ENCODE measurements at regions not wholly inside any gene's neighbourhood (a gene's known extent, or its start where the extent isn't known, plus 50 kb on each side); places are given as distances from the start of the nearest gene placed in this dataset.

DNA sequence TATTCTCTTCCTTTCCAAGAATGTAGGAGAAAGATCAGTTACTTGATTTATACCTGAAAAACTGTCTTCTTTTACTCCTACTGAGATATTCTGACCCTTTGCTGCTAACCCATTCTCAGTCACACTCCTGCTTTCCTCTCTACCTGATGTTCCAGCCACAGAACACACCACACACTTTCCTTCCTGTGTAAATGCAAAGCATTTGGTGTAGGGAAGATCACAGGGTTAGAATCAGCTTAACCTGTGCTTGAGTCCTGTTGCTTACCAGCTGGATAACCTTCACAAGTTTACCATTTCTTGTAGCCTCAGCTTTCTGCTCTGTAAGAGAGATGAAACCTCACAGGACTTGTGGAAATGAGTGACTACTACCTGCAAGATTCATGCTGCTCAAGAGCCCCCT, 489.8 kb upstream of the GOLIM4 start:
- Histone ChIP-seq H3K27ac (ENCODE audit: low read depth, low read length) (no peak overlapping the region), H4K20me1 (ENCODE audit: insufficient read depth, low read length) (no peaks in the 10 kb centered on the region), H3K9me3 (ENCODE audit: low read depth, low read length) (no peaks in the 10 kb centered on the region), H3K79me2 (ENCODE audit: insufficient read depth, low read length) (no peaks in the 10 kb centered on the region), H3K27me3 (ENCODE audit: insufficient read depth, low read length) (no peaks in the 10 kb centered on the region), H3K36me3 (ENCODE audit: insufficient read depth, low read length) (no peaks in the 10 kb centered on the region), H2AFZ (ENCODE audit: low read length) (no peak overlapping the region), H3K4me3 (ENCODE audit: insufficient read depth, low read length) (no peak overlapping the region), H3K4me2 (ENCODE audit: insufficient read depth, low read length) (no peak overlapping the region), H3K4me1 (ENCODE audit: insufficient read depth, low read length) (no peaks in the 10 kb centered on the region)
- no peak for DNase-seq (ENCODE audit: insufficient read length, low spot score, missing footprints)
- TF ChIP-seq, protein P1, sequence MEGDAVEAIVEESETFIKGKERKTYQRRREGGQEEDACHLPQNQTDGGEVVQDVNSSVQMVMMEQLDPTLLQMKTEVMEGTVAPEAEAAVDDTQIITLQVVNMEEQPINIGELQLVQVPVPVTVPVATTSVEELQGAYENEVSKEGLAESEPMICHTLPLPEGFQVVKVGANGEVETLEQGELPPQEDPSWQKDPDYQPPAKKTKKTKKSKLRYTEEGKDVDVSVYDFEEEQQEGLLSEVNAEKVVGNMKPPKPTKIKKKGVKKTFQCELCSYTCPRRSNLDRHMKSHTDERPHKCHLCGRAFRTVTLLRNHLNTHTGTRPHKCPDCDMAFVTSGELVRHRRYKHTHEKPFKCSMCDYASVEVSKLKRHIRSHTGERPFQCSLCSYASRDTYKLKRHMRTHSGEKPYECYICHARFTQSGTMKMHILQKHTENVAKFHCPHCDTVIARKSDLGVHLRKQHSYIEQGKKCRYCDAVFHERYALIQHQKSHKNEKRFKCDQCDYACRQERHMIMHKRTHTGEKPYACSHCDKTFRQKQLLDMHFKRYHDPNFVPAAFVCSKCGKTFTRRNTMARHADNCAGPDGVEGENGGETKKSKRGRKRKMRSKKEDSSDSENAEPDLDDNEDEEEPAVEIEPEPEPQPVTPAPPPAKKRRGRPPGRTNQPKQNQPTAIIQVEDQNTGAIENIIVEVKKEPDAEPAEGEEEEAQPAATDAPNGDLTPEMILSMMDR (IDR thresholded peaks at IDR 0.05; ENCODE audit: extremely low read depth, low read depth, low read length) = no peak

GRCh38 chr3:168583977-168584376, 488.3 kb upstream of the GOLIM4 start:
- Histone ChIP-seq H3K27ac (ENCODE audit: low read depth, low read length) (no peak overlapping the region), H2AFZ (ENCODE audit: low read length) (no peak overlapping the region), H3K9me3 (ENCODE audit: low read depth, low read length) (no peaks in the 10 kb centered on the region), H3K4me3 (ENCODE audit: insufficient read depth, low read length) (no peak overlapping the region), H3K4me2 (ENCODE audit: insufficient read depth, low read length) (no peak overlapping the region), H4K20me1 (ENCODE audit: insufficient read depth, low read length) (no peaks in the 10 kb centered on the region), H3K36me3 (ENCODE audit: insufficient read depth, low read length) (no peaks in the 10 kb centered on the region), H3K27me3 (ENCODE audit: insufficient read depth, low read length) (no peaks in the 10 kb centered on the region), H3K79me2 (ENCODE audit: insufficient read depth, low read length) (no peaks in the 10 kb centered on the region), H3K4me1 (ENCODE audit: insufficient read depth, low read length) (no peaks in the 10 kb centered on the region)
- TF ChIP-seq, protein P1 (IDR thresholded peaks at IDR 0.05; ENCODE audit: extremely low read depth, low read depth, low read length) = no peak
- DNase-seq (ENCODE audit: insufficient read length, low spot score, missing footprints) = no peak

GRCh38 chr3:168582503-168582902, 486.8 kb upstream of the GOLIM4 start:
- TF ChIP-seq, protein P1 (IDR thresholded peaks at IDR 0.05; ENCODE audit: extremely low read depth, low read depth, low read length) = no peak
- DNase-seq (ENCODE audit: insufficient read length, low spot score, missing footprints) = no peak
- Histone ChIP-seq H3K36me3 (ENCODE audit: insufficient read depth, low read length) (no peaks in the 10 kb centered on the region), H3K79me2 (ENCODE audit: insufficient read depth, low read length) (no peaks in the 10 kb centered on the region), H3K4me1 (ENCODE audit: insufficient read depth, low read length) (no peaks in the 10 kb centered on the region), H3K9me3 (ENCODE audit: low read depth, low read length) (no peaks in the 10 kb centered on the region), H3K4me3 (ENCODE audit: insufficient read depth, low read length) (no peak overlapping the region), H3K4me2 (ENCODE audit: insufficient read depth, low read length) (no peak overlapping the region), H3K27me3 (ENCODE audit: insufficient read depth, low read length) (no peaks in the 10 kb centered on the region), H3K27ac (ENCODE audit: low read depth, low read length) (no peak overlapping the region), H4K20me1 (ENCODE audit: insufficient read depth, low read length) (no peaks in the 10 kb centered on the region), H2AFZ (ENCODE audit: low read length) (no peak overlapping the region)

- Histone ChIP-seq H3K9me3 (ENCODE audit: low read depth, low read length) (no peaks in the 10 kb centered on the region), H3K4me2 (ENCODE audit: insufficient read depth, low read length) (no peak overlapping the region), H2AFZ (ENCODE audit: low read length) (no peak overlapping the region), H3K27me3 (ENCODE audit: insufficient read depth, low read length) (no peaks in the 10 kb centered on the region), H3K4me1 (ENCODE audit: insufficient read depth, low read length) (no peaks in the 10 kb centered on the region), H3K79me2 (ENCODE audit: insufficient read depth, low read length) (no peaks in the 10 kb centered on the region), H4K20me1 (ENCODE audit: insufficient read depth, low read length) (no peaks in the 10 kb centered on the region), H3K27ac (ENCODE audit: low read depth, low read length) (no peak overlapping the region), H3K4me3 (ENCODE audit: insufficient read depth, low read length) (no peak overlapping the region), H3K36me3 (ENCODE audit: insufficient read depth, low read length) (no peaks in the 10 kb centered on the region)
- no peak for DNase-seq (ENCODE audit: insufficient read length, low spot score, missing footprints)
- TF ChIP-seq, protein P1 (IDR thresholded peaks at IDR 0.05; ENCODE audit: extremely low read depth, low read depth, low read length) = no peak
Observed at GRCh38 chr3:168581771-168582225, 486.1 kb upstream of the GOLIM4 start.
